Stimulated activated naive CD8-positive, alpha-beta T cell treated with anti-CD3 and anti-CD28 coated beads, Interleukin-15, amount 100 ng/mL, for 72 hours (primary cell): ENCODE measurements at regions not wholly inside any gene's neighbourhood (a gene's known extent, or its start where the extent isn't known, plus 50 kb on each side); places are given as distances from the start of the nearest gene placed in this dataset.
A peak's percentile ranks its signal among the peaks of the same experiment; 100 is the strongest.

Source experiments
- ATAC-seq: fragments of 150-1000 bp; cut with Tn5 transposase; 2 replicates; pipeline ENCODE4 v1.10.0; 2021; ENCODE audit warnings: mild to moderate bottlenecking, moderate library complexity
- DNase-seq, 2 donors: peaks; one replicate each; pipeline ENCODE4 v3.0.0; 2021 to 2022
- H3K27ac Mint-ChIP-seq, 2 donors: one replicate each; pipeline ENCODE4 v1.8.0; 2022; ENCODE audit warnings: mild to moderate bottlenecking in 2 of 2, mixed read lengths in 2 of 2, moderate library complexity in 2 of 2
- H3K27me3 Mint-ChIP-seq: one replicate; pipeline ENCODE4 v1.8.0; 2022; ENCODE audit warnings: mixed read lengths
- H3K4me1 Mint-ChIP-seq: one replicate; pipeline ENCODE4 v1.8.0; 2022; ENCODE audit warnings: mild to moderate bottlenecking, mixed read lengths
- H3K4me3 Mint-ChIP-seq, 2 donors: one replicate each; pipeline ENCODE4 v1.8.0; 2022; ENCODE audit warnings: mild to moderate bottlenecking in 2 of 2, mixed read lengths in 2 of 2, moderate library complexity in 1 of 2
- H3K9me3 Mint-ChIP-seq, 2 donors: one replicate each; pipeline ENCODE4 v1.8.0; 2022; ENCODE audit warnings: mixed read lengths in 2 of 2

DNA sequence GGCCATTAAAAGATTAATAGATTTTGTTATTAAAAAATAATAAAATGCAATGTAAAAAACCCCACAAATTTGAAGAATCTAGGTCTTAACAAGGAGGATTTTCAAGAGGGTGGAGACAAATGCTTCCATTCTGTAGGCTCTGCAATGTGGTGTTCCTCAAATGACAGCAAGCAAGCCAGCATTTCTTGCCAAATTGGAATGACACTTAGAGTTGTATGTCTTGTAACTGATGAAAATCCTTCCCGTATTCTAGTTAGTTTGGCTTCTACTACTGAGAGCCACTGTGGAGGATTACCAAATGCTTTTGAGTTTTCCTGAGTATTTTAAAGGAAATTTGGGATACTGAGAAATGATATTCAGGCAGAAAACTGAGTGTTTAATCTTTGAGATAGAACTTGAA lies 1225.5 kb upstream of the CITED2 start:
- no peak overlapping the region for H3K27ac Mint-ChIP-seq
- ATAC-seq (no peak), DNase-seq (no peak)
- peaks cover 13% of the 10 kb centered on the region for H3K27me3 Mint-ChIP-seq
- no peak overlapping the region for H3K4me3 Mint-ChIP-seq
- H3K9me3 Mint-ChIP-seq = no peaks in the 10 kb centered on the region
- H3K4me1 Mint-ChIP-seq = no peaks in the 10 kb centered on the region

DNA sequence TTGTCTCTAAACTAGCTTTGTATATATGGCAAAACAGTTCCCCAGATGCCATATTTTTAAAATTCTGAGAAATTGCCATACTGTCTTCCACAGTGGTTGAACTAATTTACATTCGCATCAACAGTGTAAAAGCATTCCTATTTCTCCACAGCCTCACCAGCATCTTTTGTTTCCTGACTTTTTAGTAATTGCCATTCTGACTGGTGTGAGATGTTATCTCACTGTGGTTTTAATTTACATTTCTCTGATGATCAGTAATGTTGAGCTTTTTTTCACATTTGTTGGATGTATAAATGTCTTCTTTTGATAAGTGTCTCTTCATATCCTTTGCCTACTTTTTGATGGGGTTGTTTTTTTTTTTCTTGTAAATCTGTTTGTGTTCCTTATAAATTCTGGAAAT lies 1222.7 kb upstream of the CITED2 start:
- Mint-ChIP-seq H3K4me1 (no peaks in the 10 kb centered on the region), H3K27ac (no peak overlapping the region), H3K9me3 (peaks cover 0 to 8% of the 10 kb centered on the region in 2 donors), H3K4me3 (no peak overlapping the region), H3K27me3 (peaks cover 16% of the 10 kb centered on the region)
- ATAC-seq = no peak
- DNase-seq = no peak

GRCh38 chr6:140594806-140595128 lies 1220.3 kb upstream of the CITED2 start:
- H3K4me1 Mint-ChIP-seq = no peaks in the 10 kb centered on the region
- H3K27ac Mint-ChIP-seq = no peak overlapping the region
- no peak overlapping the region for H3K4me3 Mint-ChIP-seq
- DNase-seq (no peak), ATAC-seq (no peak)
- H3K9me3 Mint-ChIP-seq = peaks cover 0 to 8% of the 10 kb centered on the region in 2 donors
- H3K27me3 Mint-ChIP-seq = peaks cover 11% of the 10 kb centered on the region

- Mint-ChIP-seq H3K4me3 (no peak overlapping the region), H3K27ac (no peak overlapping the region), H3K9me3 (peaks cover 0 to 8% of the 10 kb centered on the region in 2 donors), H3K27me3 (peaks cover 11% of the 10 kb centered on the region), H3K4me1 (no peaks in the 10 kb centered on the region)
- ATAC-seq (no peak), DNase-seq (no peak)
Measured at GRCh38 chr6:140592877-140593276, 1218.4 kb upstream of the CITED2 start.

DNA sequence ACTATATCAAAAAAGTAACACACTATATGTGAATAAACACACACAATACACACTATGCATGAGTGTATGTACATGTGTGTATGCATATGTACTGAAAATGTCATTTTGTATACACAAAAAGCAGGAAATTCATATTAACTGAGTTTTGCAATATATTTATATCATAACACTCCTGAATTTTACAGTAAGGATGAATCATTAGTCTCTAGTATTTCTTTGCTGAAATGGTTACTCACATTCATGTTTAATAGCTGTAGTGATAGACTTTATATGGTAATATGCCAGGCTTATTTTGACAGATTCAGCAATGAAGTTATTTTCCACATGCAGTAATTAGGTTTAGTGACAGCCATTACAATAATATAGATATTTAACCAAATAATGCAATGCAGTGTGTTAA lies 1216.2 kb upstream of the CITED2 start:
- ATAC-seq = no peak
- no peak overlapping the region for H3K4me3 Mint-ChIP-seq
- H3K4me1 Mint-ChIP-seq = peaks cover 11% of the 10 kb centered on the region
- no peak for DNase-seq
- H3K27me3 Mint-ChIP-seq = peaks cover 11% of the 10 kb centered on the region
- no peak overlapping the region for H3K27ac Mint-ChIP-seq
- peaks cover 5 to 17% of the 10 kb centered on the region in 2 donors for H3K9me3 Mint-ChIP-seq

GRCh38 chr6:140586426-140587061 lies 1212.1 kb upstream of the CITED2 start:
- ATAC-seq (peak; percentile 95), DNase-seq (peak in 1 of 2 donors; percentile 57)
- no peak overlapping the region for H3K4me3 Mint-ChIP-seq
- H3K9me3 Mint-ChIP-seq = peaks cover 5 to 9% of the 10 kb centered on the region in 2 donors
- H3K27me3 Mint-ChIP-seq = peaks cover 14% of the 10 kb centered on the region
- H3K27ac Mint-ChIP-seq = peak overlapping the region in 1 of 2 donors; percentile 95
- H3K4me1 Mint-ChIP-seq = peaks cover 18% of the 10 kb centered on the region

GRCh38 chr6:140581601-140582000 lies 1207.2 kb upstream of the CITED2 start:
- DNase-seq (peak in 1 of 2 donors; percentile 11), ATAC-seq (peak; percentile 70)
- peaks cover 13% of the 10 kb centered on the region for H3K4me1 Mint-ChIP-seq
- H3K9me3 Mint-ChIP-seq = peaks cover 0 to 1% of the 10 kb centered on the region in 2 donors
- no peak overlapping the region for H3K27ac Mint-ChIP-seq
- peaks cover 34% of the 10 kb centered on the region for H3K27me3 Mint-ChIP-seq
- H3K4me3 Mint-ChIP-seq = no peak overlapping the region

GRCh38 chr6:140579918-140580317 lies 1205.5 kb upstream of the CITED2 start:
- Mint-ChIP-seq H3K27ac (no peak overlapping the region), H3K27me3 (peaks cover 37% of the 10 kb centered on the region)

DNA sequence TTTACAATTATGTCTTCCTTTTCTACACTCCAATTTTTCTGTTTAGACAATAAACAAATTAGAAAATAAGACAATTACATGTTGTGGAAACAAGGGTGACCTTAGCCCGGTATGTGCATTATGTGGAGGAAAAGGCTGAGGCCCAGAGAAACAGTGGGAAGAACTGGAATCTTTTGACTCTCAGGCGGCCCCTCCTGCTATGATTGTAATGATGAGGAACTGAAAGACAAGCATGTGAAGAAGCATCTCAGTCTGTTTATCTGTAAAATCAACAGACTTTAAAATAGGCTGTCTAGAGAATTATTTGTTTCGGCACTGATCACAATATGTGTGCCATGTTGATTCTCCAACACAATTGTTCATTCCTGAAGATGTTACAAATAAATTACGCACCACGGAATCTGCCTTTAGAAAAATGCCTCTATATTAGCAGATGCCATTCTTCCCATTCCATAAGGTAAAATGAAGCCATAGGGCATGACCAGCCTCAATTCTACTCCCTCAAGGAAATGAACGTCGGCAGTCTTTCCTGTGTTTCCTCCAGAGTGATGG lies 1201.6 kb upstream of the CITED2 start:
- Mint-ChIP-seq H3K4me1 (peaks cover 6% of the 10 kb centered on the region), H3K9me3 (no peaks in the 10 kb centered on the region), H3K27me3 (peaks cover 23% of the 10 kb centered on the region), H3K27ac (no peak overlapping the region), H3K4me3 (no peak overlapping the region)
- DNase-seq (no peak), ATAC-seq (no peak)

More at GRCh38 chr6:140579918-140580317, 1205.5 kb upstream of the CITED2 start:
- Mint-ChIP-seq H3K9me3 (no peaks in the 10 kb centered on the region), H3K4me3 (no peak overlapping the region), H3K4me1 (peaks cover 8% of the 10 kb centered on the region)
- DNase-seq (no peak), ATAC-seq (no peak)

DNA sequence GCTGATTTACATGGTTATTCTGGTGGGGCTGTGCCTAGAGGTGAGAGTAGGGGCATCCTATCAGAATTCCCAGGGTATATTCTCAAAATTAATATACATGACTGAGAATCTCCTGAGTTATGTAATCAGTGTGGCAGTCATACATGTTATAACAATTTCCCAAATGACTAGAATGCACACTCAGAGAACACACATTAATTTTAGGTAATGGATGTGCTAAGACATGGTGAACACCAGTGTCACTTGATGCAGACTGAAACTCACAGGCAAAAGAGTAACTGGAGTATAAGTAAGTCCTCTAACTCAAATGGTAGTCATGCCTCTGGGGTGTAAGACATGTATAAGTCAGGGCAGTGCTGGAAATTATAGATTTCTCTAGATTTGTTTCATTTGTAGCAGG lies 1198.4 kb upstream of the CITED2 start:
- Mint-ChIP-seq H3K27ac (no peak overlapping the region), H3K4me1 (peaks cover 6% of the 10 kb centered on the region), H3K9me3 (no peaks in the 10 kb centered on the region), H3K27me3 (peaks cover 18% of the 10 kb centered on the region), H3K4me3 (no peak overlapping the region)
- no peak for DNase-seq
- ATAC-seq = no peak

- H3K4me3 Mint-ChIP-seq = no peak overlapping the region
- H3K9me3 Mint-ChIP-seq = no peaks in the 10 kb centered on the region
- no peak for ATAC-seq
- H3K4me1 Mint-ChIP-seq = peaks cover 6% of the 10 kb centered on the region
- H3K27ac Mint-ChIP-seq = no peak overlapping the region
- H3K27me3 Mint-ChIP-seq = peaks cover 18% of the 10 kb centered on the region
- DNase-seq = no peak
Measured at GRCh38 chr6:140572129-140572528, 1197.7 kb upstream of the CITED2 start.

GRCh38 chr6:140571145-140571544 lies 1196.7 kb upstream of the CITED2 start:
- no peaks in the 10 kb centered on the region for H3K9me3 Mint-ChIP-seq
- H3K4me1 Mint-ChIP-seq = peaks cover 6% of the 10 kb centered on the region
- H3K27me3 Mint-ChIP-seq = peaks cover 10% of the 10 kb centered on the region
- ATAC-seq (no peak), DNase-seq (no peak)
- no peak overlapping the region for H3K4me3 Mint-ChIP-seq
- no peak overlapping the region for H3K27ac Mint-ChIP-seq

- no peak overlapping the region for H3K4me3 Mint-ChIP-seq
- no peak overlapping the region for H3K27ac Mint-ChIP-seq
Measured at GRCh38 chr6:140567466-140567865, 1193.0 kb upstream of the CITED2 start.

GRCh38 chr6:140566781-140567277 lies 1192.4 kb upstream of the CITED2 start:
- no peak for DNase-seq
- Mint-ChIP-seq H3K9me3 (no peaks in the 10 kb centered on the region), H3K4me3 (no peak overlapping the region), H3K4me1 (no peaks in the 10 kb centered on the region), H3K27me3 (peaks cover 10% of the 10 kb centered on the region), H3K27ac (no peak overlapping the region)
- no peak for ATAC-seq

More at GRCh38 chr6:140567466-140567865, 1193.0 kb upstream of the CITED2 start:
- ATAC-seq = no peak
- Mint-ChIP-seq H3K9me3 (no peaks in the 10 kb centered on the region), H3K27me3 (peaks cover 10% of the 10 kb centered on the region), H3K4me1 (peaks cover 6% of the 10 kb centered on the region)
- no peak for DNase-seq

GRCh38 chr6:140563728-140564127 lies 1189.3 kb upstream of the CITED2 start:
- H3K4me3 Mint-ChIP-seq = no peak overlapping the region
- no peaks in the 10 kb centered on the region for H3K27me3 Mint-ChIP-seq
- H3K4me1 Mint-ChIP-seq = no peaks in the 10 kb centered on the region
- ATAC-seq (no peak), DNase-seq (no peak)
- no peaks in the 10 kb centered on the region for H3K9me3 Mint-ChIP-seq
- H3K27ac Mint-ChIP-seq = no peak overlapping the region

DNA sequence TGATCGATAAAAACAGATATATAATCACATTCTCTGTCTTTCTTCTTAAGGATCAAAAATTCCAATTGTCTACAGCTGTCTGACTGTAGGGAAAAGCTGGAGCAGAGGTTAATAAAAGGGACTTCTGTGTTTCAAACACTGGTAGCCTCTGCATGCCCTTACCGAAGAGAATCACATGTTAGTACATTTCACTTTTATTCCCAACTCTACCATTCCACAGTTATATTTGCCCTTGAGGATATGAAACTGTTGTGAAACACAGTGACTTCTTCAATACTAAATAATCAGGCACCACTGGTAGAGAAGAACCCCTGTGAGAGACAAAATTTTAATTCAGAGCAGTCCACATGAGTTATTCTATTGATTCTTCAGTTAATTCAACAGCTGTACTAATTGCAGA lies 1187.3 kb upstream of the CITED2 start:
- Mint-ChIP-seq H3K27ac (no peak overlapping the region), H3K27me3 (no peaks in the 10 kb centered on the region), H3K9me3 (no peaks in the 10 kb centered on the region), H3K4me3 (no peak overlapping the region), H3K4me1 (no peaks in the 10 kb centered on the region)
- ATAC-seq (no peak), DNase-seq (no peak)

DNA sequence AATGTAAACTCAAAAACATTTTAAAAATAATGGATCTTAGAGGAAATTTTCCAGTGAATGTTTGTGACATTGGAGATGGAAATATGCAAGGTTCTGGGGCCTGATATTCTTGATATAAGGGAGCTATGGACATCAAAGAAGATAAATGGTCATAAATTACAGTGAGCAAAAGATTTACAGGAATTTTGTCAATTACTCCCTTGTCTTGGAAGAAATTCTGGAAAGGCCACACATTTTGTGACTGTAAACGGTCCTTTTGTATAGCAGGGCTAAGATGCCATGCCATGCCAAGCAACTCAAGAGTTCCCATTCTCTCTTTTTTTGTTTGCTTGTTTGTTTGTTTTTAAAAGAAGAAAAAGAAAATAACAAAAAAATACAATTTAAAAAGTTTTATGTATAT lies 1186.2 kb upstream of the CITED2 start:
- Mint-ChIP-seq H3K27me3 (no peaks in the 10 kb centered on the region), H3K4me1 (no peaks in the 10 kb centered on the region), H3K4me3 (no peak overlapping the region), H3K27ac (no peak overlapping the region), H3K9me3 (no peaks in the 10 kb centered on the region)
- ATAC-seq = no peak
- no peak for DNase-seq
